HG02678 (cell line): ENCODE measurements at regions not wholly inside any gene's neighbourhood (a gene's known extent, or its start where the extent isn't known, plus 50 kb on each side); places are given as distances from the start of the nearest gene placed in this dataset.

Experiments used
- ATAC-seq: cut with Tn5 transposase; IDR thresholded peaks from one replicate; pipeline ENCODE4 v1.9.1; 2021; ENCODE audit warnings: mild to moderate bottlenecking, moderate library complexity; ENCODE audit not compliant: unreplicated experiment

GRCh38 chr3:187618722-187619121 lies 51.5 kb downstream of the SST start:
- ATAC-seq, result no peak

DNA sequence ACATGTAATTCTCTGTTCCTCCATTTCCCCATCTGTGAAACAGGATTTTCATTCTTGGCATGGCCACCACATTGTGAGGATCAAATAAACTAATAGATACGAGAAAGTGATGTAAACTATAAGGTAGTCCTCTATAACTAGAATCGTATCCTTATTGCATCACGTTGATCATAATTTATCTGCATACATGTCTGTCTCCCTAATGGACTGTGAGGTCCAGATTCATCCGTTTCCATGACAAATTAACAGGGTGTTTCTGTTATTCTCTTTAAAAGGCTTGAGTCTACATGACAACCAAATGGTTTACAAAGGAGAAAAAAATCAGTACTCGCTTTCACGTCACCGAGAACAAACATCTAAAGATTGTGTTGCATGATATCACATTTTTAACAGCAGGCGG lies 53.0 kb downstream of the SST start:
- no peak for ATAC-seq

GRCh38 chr3:187616307-187616972 lies 53.8 kb downstream of the SST start:
- ATAC-seq, result peak; percentile 65

- no peak for ATAC-seq
Observed at GRCh38 chr3:187615630-187616029, 54.6 kb downstream of the SST start.

DNA sequence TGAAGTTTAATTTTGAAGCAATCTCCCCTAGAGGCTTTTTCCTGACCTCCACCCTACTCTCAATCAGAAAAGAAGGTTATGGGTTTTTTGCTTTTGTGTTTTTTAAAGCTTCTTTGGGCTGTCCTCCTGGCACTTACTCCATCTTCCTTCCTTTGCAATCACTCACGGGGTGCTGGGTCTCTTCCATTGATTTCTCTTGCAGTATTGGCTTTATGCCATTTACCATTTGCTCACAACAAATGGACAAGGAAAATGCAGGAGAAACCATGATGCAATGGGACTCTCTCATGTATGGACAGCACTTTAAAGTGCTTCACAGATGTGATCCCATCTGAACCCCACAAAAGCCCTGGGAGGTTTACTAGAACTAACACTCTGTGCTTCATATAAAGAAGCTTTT lies 57.5 kb downstream of the SST start:
- no peak for ATAC-seq

DNA sequence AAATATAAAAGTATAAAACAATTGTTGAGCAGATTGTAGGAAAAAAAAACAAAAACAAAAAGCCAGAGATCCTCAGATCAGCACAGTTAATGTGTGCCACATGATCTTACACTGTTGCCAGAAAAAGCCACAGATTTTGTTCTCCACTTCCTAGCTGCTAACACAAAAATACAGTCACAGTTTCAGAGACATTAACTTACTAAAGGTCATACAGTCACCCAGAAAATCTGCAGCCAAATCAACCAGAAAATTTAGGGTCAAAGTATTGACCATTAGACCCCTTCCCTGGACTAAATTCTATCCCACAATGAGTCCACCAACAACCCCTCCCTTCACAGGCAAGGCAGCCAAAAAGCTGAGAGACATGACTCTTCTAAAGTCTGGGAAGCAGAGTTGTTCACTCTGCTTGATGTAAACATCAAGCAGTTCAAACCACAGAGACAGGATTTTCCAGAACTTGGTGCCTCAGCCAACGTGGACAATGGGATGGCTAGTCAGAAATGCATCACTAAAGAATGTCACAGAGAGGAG lies 59.1 kb downstream of the SST start:
- ATAC-seq, result no peak

- ATAC-seq, result no peak
Observed at GRCh38 chr3:187594272-187594671, 75.9 kb downstream of the SST start.

DNA sequence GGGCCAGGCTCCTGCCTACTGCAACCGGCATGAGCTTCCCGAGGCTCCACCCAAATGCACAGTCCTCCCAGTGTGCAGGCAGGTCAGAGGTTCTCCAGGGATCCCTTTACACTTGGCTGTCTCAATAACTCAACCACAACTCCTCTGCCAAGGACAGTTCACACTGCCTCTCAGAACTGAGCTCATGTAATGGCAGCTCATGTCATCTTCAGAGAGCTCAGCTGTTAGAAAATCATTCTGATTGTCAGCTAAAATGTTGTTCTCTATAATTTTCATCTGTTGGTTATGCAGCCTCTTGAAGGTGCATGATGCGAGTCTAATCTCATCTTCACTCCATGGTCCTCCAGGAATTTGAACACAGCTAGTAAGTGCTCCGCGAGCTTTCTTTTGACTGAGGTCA lies 76.7 kb downstream of the SST start:
- ATAC-seq, result no peak

DNA sequence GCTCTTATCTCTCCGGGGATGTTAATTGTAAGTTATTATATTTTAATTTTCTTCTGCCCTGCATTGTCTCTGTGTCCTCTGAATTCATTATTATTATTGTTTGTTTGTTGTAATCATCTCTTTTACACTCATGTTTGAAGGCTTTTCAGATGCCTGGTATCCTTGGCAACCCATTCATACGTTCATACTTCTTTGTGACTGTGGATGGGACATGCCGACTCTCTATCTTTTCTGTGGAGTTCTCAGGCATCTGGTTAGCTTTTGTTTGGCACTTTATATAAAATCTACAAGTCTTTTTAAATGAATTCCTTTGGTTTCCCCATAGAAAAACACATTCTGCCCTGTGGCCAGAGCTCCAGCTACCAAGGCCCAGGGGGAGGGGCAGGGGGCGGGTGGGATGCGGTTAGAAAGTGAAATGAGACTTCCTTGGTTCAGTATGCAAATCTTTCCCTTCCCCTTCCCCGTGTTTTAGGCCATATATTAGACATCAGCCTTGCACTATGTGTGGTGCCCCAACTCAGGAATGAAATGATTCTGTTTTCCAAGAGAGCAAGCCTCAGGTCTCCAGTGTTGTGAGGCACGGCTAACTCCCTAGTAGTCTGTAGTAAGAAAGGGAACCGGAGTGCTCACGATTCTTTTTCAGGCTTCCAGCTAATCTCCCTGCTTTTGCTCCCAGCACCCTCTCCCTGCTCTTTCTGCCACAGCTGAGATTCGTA lies 79.2 kb downstream of the SST start:
- ATAC-seq, result no peak

- ATAC-seq, result no peak
Observed at GRCh38 chr3:187587076-187587475, 83.1 kb downstream of the SST start.

- no peak for ATAC-seq
Observed at GRCh38 chr3:187586226-187586625, 84.0 kb downstream of the SST start.

- no peak for ATAC-seq
Observed at GRCh38 chr3:187572441-187572840, 97.8 kb downstream of the SST start.

GRCh38 chr3:187571701-187572100 lies 98.5 kb downstream of the SST start:
- ATAC-seq, result no peak

GRCh38 chr3:187570776-187571175 lies 99.4 kb downstream of the SST start:
- ATAC-seq, result no peak

DNA sequence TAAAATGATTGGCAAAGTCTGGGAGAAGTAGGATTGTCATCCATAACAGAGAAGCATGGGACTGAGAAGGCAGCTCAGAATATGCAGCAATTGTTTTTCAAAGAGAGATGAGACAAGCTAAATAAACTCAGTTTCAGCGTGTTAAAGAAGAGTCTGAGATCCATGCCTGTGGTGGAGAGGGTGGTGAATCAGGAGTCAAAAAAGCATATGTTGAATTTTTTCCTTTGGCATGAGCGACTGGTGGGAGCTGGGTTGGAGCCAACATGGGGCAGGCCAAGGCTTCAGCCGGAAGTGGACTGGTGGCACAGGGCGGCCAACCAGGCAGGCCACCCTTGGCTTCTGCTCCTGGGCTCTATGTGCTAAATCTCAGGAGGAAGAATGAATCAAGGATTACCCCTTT lies 102.0 kb downstream of the SST start:
- no peak for ATAC-seq

GRCh38 chr3:187567661-187568121 lies 102.5 kb downstream of the SST start:
- no peak for ATAC-seq

DNA sequence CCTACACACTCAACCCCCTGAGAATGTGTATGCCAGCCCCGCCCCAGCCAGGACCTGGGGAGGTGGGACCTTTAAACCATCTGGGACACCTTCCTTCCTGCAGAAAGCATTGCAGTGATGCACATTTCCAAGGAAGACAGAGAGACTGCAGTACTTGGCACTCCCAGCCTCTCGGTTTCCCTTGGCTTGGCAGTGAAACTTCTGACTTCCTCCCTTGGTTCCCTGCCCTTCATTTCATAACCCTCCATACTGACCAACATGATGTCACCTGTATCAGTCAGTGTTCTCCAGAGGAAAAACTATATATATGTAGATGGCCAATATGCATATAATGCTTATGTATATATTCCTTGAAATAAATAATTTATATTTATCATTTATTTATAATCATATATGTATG lies 103.2 kb downstream of the SST start:
- no peak for ATAC-seq

DNA sequence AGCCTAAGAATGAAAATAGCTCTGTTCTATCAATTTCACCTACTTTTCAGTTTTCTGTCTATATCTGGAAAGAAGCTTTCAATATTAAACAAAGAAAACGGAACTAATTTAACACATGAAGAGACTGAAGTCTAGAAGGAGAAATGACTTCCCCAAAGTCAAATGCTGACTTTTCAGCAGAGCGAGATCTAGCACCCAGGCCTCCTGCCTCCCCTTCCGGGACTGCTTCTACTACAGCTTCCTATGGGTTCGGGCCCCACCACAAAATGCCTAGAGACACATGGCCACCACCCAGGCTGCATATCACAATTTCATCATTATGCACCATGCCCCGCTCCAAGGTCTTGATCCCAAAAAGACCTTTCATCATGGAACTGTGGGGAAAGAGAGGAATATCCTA lies 104.5 kb downstream of the SST start:
- no peak for ATAC-seq

DNA sequence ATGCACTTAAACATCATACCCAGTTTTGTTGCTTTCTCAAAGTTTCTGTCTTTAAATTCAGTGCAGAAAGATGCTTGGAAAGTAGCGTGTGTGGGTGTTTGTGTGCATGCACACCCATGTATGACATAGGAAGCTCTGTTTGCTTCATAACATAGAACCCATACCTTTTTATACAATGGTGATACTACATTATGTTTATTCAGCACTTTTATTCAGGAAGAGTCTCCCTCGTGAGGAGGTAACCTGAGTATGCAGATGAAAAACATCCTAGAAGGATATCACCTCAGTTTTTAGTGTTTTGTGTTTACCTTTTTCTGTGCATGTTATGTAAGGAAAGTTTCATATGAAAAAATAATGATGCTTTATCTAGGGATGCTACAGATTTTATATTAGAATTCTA lies 111.2 kb downstream of the SST start:
- ATAC-seq, result no peak

DNA sequence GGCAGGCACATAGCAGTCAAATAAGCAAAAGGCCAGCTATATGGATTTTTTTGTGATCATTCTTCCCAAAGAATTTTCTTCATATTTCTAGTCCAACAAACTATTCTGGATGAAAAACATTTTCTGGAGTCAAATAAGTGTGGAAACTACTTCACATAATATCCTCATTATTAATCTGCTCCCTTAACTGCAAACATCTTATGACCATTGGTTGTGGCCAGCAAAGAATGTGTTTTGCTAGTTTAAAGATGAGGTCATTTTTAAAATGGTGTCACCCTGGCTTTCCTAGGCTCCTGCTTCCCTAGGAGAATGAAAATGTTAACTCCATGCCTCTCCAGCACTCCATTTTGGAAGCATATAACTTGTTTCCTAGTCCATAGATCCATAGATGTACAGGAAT lies 118.8 kb downstream of the SST start:
- no peak for ATAC-seq

GRCh38 chr3:187550446-187550845 lies 119.7 kb downstream of the SST start:
- ATAC-seq, result no peak

DNA sequence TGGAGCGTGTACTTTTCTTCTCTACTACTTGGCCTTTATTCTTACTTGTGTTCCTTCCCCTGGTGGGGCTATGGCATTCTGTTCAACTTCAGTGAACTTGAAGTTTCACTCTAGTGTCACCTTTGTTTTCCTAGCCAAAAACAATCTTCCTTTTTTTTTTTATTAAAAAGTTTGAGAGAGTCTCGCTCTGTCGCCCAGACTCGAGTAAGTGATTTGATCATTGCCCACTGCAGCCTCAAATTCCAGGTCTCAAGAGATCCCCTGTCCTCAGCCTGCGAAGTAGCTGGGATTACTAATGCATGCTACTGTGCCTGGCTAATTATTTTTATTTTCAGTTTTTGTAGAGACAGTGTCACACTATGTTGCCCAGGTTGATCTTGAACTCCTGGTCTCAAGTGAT lies 124.8 kb downstream of the SST start:
- no peak for ATAC-seq
